ENCODE measurements at regions not wholly inside any gene's neighbourhood (a gene's known extent, or its start where the extent isn't known, plus 50 kb on each side); places are given as distances from the start of the nearest gene placed in this dataset.
"Not testable (repeated sequence)": the region's sequence is repeated elsewhere in the genome, so short reads cannot be mapped to it uniquely, and the experiment has no call there.

DNA sequence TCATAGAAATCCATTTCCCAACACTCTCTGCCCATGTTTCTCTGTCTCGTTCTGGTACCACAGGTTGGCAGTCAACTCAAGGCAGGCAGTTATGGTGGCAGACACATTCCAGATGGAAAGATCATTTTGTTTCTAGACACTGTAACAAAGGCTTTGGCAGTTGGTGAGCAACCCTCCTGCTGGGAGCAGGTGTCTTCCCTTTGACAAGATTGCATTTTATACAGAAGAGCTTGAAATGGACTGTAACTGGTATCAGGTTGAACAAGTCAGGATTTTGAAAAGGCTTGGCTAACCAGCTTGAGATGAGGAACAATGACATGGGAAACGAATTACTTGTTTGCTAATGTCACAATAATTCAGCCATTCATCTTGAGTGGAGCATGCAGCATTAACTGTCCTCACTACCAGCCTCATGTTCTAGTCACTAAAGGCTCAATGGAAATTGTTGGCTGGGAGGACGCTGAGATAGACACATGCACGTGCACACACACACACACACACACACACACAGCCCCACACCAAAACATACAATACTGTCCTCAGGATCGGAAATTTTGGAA is 170.0 kb downstream of the SEMA6D start:
- DNase-seq = no peak

DNA sequence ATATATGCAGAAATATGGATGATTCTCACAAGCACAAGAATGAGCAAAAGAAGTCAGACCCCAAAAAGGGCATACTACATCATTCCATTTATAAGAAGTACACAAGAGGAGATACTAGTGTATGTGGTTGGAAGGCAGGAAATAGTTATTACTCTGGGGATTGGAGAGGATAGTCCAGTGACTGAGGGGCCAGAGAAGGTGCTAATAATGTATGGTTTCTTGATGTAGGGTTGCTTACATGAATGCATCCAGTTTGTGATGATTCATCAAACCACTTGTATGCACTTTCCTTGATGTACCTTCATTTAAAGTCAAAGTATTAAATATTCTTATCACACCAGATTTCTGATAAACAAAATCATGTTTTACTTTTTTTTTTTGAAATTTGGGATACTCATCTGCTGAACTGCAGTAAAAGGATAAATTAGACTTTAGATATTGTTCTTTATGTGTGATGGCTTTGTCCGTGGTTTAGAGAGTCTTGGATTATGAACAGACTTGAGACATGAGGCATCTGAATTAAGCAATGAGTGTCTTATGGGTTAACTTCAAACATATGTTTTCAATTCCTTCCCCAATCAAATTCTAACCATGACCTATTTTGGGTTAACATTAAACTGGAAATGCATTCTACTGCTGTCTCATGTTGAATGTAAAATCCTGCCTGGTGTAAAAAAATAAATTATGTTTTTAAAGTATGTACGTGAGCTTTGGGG is 171.2 kb downstream of the SEMA6D start:
- DNase-seq = no peak

DNA sequence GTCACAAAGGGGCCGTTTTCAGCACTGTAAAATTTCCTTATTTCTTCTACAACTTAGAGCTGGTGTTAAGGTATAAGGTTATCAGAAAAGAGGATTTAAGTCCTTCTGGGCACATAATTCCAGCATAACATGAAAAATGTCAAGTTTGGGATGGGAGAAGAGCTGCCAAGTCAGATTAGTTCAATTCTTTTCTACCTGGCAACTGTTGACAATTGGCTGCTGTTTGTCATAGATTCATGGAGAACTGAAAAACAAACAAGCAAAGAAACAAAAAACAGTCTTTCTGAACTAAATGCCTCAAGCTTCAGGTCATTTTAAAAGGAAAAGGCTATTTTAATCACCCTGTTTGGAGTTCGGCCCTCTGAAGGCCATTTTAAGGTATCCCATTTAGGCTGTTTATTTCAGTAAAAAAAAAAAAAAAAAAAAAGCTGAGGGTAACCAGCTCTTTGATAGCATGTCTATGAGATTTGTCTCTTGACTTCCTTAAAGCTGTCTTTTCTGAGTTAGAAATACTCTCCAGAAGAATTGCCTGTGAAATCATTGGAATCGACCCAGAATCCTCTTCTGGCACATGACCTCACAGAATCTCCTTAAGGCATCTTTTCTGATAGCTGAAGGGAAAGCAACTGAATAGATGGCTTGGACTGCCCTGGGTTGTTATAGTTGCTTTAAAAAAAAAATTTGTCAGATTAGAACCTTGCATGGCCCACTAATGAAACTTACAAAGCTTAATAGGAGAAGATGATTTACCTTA is 173.3 kb downstream of the SEMA6D start:
- DNase-seq = no peak

DNA sequence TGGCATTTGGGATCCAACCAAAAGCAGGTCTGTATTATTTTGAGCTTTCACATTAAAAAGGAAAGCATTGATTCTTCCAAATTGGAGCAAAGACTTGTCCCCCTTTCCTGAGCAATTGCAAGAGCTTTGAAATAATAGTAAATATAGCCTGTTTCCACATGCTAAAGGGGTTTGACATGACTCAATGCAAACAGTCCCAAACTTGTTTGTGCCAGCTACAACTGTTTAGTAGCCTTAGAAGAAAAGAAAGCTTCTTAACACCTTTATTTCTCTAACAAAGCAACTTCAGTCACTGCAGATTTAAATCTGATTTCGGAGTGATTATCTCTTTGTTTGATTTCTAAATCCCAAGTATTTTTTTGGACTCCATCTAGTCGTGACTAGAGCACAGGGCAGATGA is 180.2 kb downstream of the SEMA6D start:
- no peak for DNase-seq

DNA sequence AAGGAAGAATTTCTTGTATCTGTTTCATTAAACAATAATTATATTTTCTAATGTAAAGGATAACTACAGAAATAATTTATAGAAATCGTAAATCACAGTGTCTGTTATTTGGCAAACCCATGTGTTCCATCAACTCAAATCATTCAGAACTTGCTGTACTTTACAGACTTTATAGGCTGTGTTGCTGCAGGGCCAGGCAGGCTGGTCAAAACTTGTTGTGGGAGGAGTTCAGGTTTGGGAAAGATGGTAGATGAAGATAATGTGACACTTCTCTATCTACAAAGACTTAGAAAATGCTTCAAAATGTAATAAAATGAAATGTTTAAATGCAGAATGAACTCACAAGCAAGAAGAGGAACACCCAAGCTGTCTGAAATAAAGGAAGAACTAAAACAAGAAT is 183.4 kb downstream of the SEMA6D start:
- DNase-seq = no peak

DNA sequence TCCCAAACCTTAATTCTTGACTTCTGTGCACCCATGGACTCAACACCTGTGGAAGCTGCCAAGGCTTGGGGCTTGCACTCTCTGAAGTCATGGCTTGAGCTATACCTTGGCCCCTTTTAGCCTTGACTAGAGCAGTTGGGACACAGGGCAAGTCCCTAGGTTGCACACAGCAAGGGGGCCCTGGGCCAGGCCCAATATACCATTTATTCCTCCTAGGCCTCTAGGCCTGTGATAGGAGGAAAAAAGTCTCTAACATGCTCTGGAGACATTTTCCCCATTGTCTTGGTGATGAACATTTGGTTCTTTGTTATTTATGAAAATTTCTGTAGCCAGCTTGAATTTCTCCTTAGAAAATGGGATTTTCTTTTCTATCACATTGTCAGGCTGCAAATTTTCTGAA is 186.1 kb downstream of the SEMA6D start:
- no peak for DNase-seq

DNA sequence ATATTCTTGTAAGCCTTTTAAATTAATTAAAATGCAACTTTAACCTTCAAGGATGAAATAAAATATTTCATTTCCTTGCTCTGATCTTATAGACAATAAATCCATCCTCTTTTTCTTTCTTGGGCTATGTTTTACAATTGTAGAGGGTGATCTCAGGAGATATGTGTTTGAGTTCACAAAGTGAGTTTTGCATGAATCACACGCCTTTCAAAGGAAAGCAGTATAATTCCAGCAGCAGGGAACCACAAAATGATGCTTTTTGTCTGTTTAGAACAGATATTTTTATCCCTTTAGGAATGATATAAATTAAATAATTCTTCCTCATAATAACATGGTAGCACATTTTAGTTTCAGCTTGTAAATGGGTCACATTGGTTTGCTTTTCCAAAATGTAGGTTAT is 191.2 kb downstream of the SEMA6D start:
- no peak for DNase-seq

DNA sequence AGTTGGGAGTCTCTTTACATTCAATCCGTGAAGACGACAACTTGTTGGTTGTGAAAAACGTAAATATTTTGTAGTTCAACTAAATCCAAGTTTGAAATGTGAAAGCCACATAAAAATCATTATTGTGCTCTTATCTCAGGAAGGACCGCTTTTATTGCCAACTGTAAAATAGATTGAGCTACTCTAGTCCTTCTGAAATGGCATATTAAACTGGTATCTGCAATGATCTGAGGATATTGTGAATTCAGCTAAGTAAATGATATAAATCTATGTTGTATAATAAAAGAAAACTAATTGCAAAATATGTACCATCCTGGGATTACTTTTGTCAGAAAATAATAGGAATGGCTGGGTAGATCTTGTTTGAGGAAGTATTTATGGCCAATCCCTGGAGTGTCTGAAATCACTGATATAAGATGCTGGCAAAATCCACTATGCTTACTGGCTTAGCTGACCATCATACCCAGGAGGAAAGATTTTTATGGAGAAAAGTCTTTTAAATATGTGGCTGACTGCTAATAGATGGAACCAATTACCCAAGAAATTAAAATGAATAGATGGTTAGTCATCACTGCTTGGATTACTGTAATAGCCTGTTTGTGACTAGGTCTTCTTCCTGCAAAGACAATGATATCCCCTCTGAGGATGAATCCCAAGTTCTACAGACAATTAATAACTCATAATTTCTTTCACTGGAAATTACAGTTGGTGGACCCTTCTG is 191.8 kb downstream of the SEMA6D start:
- no peak for DNase-seq

DNA sequence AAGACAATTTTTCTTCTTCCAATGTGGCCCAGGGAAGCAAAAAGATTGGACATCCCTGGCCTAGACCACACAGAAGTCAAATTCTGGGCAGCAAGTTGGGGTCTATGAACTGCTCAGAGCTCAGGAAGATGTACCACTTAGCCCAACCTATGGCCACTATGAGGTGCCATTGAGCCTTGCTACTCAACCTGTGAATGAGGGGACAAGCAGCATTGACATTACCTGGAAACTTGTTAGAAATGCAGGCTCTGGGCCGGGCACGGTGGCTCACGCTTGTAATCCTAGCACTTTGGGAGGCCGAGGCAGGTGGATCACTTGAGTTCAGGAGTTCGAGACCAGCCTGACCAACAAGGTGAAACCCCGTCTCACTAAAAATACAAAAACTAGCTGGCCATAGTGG is 195.6 kb downstream of the SEMA6D start:
- DNase-seq = not testable (repeated sequence)

DNA sequence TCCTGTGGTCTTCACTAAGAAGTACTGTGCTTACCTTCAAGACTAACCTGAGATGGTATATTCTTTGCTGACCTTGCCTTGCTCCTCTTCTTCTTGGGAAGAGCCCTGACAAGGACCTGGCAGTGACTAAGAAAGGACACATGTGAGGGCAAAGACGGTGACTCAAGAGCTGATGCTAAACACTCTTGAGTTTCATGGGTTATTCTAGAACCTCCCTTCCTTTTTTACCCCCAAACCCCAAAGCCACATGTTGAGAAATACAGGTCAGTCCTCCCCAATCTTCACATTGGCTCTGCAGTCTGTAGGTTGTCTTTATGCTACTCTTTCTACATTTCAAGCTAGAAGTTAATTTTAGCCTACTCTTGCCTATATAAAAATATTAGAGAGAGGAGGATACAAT is 200.6 kb downstream of the SEMA6D start:
- no peak for DNase-seq

DNA sequence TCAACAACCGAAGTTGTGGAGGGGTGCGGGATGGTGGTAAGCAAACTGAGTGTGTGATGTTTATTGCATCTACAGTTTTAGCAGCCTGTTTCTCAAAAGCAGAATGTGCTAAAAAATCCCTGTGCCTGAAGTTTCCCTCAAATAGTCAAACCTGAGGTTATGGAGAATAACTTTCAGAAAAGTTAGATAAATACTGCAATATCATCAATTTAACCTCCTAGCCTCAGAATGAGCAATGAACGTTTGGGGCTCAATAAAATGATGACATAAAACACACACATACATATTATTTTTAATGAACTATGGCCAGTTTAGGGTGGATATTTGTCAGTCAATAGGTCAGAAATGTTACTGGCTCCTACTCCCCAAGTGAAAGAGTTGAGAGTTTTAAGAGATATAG is 201.6 kb downstream of the SEMA6D start:
- no peak for DNase-seq

DNA sequence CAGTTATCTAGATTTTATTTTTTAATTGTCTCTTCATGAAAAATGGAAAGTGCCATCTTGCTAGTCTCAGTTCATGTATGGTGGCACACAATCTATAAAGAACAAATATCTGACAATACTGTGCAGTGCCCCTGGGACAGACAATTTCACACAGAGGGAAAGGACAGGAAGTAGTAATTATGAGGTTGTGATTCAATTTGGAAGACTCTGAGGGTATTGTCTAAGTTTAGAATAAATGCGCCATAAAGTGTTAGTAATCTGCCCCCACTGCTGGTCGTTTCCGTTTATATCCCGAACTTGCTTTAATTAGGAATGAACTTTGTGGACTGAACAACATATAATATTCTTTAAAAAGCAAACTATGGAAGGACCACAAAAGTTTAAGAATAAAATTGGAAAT is 196.4 kb upstream of the SLC24A5 start:
- DNase-seq = no peak

DNA sequence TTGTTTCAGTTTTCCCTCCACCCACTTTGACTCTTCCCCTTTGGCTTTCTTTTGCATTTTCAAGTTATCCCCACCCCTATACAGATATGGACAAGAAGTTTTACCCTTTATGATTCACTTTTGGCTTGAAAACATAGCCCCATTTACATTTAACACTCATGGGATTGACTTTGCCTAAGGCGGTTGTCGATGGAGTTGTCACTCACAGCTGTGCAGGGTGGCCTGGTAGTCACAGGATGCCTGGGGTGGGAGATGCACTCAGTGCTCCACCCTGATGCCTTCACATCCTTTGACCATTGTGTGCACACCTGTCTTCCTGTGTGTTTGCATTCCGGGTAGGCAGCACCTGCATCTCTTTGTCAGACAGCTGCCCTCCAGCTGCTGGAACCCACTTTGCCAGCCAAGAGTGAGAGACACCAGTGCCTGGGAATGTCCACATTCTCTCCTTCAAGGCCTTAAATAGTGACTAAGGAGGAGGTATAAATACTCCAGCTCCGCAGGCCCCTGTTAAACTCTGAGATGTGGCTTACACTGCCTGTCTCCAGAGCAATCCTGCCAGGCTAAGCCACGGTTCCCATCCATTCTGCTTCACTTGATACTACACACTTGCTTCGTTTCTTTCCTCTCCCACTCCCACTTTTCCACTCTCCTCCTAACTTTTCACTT is 191.5 kb upstream of the SLC24A5 start:
- DNase-seq = no peak

DNA sequence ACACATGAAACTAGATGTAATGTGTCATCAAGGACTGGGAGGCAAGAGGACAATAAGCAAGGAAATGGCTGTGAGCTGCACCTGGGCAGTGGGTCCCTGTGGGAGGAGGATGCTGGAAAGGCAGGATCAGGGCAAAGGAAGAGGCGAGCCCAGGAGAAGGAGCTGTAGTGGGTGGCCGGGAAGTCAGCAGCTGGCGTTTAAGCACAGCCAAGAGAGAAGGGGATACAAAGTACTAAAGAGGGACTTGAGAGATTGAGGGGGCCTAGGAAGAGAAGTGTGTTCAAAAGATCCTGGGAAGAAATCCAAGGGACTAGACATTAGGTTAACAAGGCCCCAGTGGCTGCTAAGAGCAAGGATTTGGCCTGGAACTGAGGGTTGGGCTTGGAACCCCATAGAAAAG is 188.5 kb upstream of the SLC24A5 start:
- no peak for DNase-seq

DNA sequence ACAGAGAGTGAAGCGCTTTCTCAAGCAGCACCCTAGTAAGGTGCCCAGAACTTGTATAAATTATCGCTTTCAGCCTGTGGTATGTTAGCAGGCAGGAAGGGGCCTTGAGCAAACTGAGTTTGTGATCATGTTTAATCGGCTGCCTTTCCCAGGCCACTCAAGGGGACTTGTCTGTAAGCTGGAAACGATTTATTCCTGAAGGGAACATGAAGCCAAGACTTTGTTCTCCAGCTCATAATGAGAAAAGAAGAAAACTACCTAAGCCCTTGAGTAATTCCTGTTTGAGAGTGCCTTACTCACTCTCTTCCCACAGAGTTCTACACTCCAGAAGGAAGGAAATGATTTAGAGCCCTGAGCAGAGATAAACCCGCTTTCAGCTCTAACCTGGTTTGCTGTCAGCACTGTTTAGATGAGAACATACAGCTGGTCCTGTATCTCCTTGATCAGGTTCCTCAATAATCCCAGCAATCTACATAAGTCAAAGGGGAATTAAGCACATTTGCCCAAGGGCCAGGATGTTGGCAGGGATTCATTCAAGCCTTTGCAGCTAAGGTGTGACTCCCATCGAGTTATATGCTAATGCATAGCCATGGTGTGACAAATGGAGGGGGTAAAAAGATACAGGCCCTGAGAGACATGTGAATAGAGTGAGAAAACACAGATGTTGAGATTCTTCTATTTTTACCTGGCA is 187.7 kb upstream of the SLC24A5 start:
- no peak for DNase-seq

DNA sequence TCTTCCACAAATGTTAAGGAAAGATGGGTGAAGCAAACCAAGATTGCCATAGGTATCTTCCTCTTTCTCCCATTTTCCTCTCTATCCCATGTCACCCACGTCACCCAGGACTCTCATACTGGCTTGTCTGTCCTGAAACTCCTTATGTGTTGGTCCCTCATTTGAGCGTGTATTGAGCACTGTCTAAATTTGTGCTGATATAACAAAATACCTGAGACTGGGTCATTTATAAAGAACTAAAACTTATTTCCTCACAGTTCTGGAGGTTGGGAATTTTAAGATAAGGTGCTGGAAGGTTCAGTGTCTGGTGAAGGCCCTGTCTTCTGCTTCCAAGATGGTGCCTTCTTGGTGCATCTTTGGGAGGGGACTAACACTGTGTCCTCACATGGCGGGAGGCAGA is 186.9 kb upstream of the SLC24A5 start:
- no peak for DNase-seq

DNA sequence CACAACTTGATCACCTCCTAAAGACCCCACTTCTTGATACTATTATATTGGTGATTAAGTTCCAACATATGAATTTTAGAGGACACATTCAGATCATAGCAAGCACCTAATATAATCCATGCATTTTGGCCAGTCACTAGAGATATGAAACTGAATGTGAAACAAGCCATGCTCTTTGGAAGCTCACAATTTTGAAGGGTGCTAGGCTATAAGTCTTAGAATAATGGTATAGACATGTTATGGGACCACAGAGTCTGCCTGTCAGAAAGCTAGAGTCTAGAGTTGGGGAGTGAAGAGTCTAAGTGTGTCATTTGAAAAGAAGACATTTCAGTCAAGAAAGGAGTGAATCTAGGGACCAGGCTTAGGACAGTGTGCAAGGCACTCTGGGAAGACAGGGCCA is 186.4 kb upstream of the SLC24A5 start:
- no peak for DNase-seq

DNA sequence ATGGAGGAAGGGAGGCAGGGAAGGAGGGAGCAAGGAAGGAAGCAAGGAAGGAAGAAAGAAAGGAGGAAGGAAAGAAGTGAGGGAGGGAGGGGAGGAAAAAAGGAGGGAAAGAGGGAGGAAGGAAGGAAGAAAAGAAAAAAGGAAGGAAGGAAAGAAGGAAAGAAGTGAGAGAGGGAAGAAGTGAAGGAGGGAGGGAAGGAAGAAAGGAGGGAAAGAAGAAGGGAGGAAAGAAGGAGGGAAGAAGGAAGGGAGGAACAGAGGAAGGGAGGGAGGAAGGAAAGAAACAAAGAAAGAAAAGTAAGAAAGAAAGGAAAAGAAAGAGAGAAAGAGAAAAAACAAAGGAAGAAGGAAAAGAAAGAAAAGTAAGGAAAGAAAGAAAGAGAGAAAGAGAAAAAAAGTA is 183.0 kb upstream of the SLC24A5 start:
- no peak for DNase-seq

DNA sequence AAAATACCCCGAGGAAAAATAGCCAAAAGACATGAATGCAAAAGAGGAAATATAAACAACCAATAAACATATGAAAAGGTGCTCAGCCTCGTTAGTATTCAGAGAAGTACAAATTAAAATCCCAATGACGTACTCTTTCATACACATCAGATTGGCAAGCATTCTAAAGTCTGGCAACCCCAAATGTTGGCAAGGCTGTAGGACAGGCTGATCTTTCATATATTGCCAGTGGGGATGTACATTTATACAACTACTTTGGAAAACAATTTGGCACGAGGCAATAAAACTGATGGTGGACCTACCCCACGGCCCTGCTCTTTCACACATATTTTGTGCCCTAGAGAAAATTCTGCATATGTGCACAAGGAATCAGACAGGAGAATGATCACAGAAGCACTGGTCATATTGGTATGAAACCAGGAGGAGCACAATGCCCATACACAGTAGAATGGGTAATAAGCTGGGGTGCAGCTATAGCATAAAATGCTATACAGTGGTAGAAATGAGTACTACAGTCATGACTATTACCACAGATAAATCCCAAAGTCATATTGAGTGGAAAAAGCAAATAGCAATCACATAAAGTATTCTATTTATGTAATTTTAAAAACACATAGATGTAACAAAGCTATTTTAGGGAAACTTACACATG is 176.0 kb upstream of the SLC24A5 start:
- DNase-seq = no peak

DNA sequence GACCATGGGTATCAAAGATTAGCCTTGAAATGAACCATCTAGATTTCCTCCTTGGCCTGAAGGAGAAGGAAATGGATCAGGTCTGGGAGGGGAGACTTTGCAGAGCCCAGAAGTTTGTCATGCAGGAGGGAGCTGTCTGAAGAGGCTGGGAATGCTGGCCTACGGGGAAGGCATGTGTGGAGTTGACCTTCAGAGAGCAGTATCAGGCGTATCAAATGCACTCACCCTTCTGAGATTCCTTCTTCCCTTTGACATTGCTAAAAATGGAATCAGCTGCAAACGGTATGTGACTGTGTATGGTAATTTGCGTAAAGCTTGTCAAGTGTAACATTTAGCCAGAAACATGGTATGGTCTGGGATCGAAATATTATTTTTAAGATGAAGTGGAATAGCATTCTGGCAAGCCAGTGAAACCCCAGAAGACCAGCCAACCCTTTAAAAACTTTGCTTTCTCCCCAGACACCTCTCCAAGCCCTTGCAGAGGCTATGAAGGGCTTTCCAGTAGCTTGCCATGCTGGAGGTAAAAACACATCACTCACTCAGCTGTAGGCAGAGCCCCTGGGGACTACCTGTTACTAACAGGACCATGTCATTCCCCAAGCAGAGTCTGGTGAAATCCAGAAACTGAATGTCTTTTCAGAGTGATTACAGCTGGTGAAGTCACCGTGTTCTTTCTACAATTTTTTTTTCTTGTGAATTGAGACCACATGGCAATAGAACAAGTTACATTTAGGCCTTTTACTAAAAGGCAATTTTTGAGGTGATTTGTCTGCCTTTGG is 174.7 kb upstream of the SLC24A5 start:
- no peak for DNase-seq

DNA sequence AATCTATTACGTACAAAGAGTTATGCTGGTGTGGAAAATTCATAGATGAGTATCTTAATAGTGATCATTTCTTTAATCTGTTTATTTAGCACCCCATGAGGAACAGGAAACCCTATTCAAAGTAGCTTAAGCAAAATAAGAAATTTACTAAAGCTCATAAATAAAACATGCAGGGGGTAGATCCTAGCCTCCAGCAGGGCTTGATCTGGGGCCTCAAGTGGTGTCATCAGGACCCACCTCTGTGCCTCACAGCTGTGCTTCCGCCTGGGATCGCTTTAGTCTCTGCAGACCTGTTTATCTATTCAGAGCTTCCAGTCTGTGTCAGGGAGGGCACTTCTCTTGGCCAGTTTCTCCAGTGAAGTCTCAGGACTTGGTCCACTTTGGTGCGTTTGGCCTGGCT is 171.0 kb upstream of the SLC24A5 start:
- no peak for DNase-seq

All from T1000 (cell line).